Loucy (cell line): ENCODE measurements at regions not wholly inside any gene's neighbourhood (a gene's known extent, or its start where the extent isn't known, plus 50 kb on each side); places are given as distances from the start of the nearest gene placed in this dataset.

Experiments used
- H2AFZ ChIP-seq: fragments of 200-600 bp; sonication (generic); 2 replicates; pipeline ENCODE4 v1.6.0; 2016; ENCODE audit warnings: antibody characterized with exemption, mild to moderate bottlenecking, low read length, moderate library complexity
- H3F3A ChIP-seq: fragments of 200-600 bp; 2 replicates; pipeline ENCODE4 v1.6.0; 2016; ENCODE audit warnings: antibody characterized with exemption, low read depth, mild to moderate bottlenecking
- H3K27me3 ChIP-seq: fragments of 200-600 bp; sonication (generic); 2 replicates; pipeline ENCODE4 v1.6.1; 2014; ENCODE audit warnings: low read length, mild to moderate bottlenecking; ENCODE audit not compliant: insufficient read depth, poor library complexity, severe bottlenecking
- H3K36me3 ChIP-seq: fragments of 200-600 bp; sonication (generic); 2 replicates; pipeline ENCODE4 v1.6.1; 2016; ENCODE audit warnings: low read length; ENCODE audit not compliant: insufficient read depth
- H3K4me1 ChIP-seq: fragments of 200-600 bp; sonication (generic); 2 replicates; pipeline ENCODE4 v1.5.1; 2014; ENCODE audit warnings: low read length, mild to moderate bottlenecking; ENCODE audit not compliant: insufficient read depth, poor library complexity, severe bottlenecking
- H3K4me2 ChIP-seq: fragments of 200-600 bp; sonication (generic); 2 replicates; pipeline ENCODE4 v1.6.0; 2014; ENCODE audit warnings: antibody characterized with exemption, low read length, low read depth, mild to moderate bottlenecking; ENCODE audit not compliant: poor library complexity, severe bottlenecking
- H3K4me3 ChIP-seq: fragments of 200-600 bp; sonication (generic); 2 replicates; pipeline ENCODE4 v1.5.1; 2014; ENCODE audit warnings: low read length, mild to moderate bottlenecking, mixed read lengths; ENCODE audit not compliant: poor library complexity, severe bottlenecking
- H3K79me2 ChIP-seq: fragments of 200-600 bp; sonication (generic); 2 replicates; pipeline ENCODE4 v1.6.1; 2014; ENCODE audit warnings: low read length; ENCODE audit not compliant: insufficient read depth
- H3K9ac ChIP-seq: fragments of 200-600 bp; sonication (generic); 2 replicates; pipeline ENCODE4 v1.6.0; 2014; ENCODE audit warnings: mild to moderate bottlenecking, low read depth, low read length, moderate library complexity; ENCODE audit not compliant: poor library complexity, severe bottlenecking
- H3K9me2 ChIP-seq: fragments of 200-600 bp; sonication (generic); replicated peaks from 2 replicates; pipeline ENCODE4 v1.6.1; 2016; ENCODE audit warnings: low read depth, low read length, mixed read lengths
- H3K9me3 ChIP-seq: fragments of 200-600 bp; sonication (generic); 2 replicates; pipeline ENCODE4 v1.6.1; 2014; ENCODE audit warnings: mild to moderate bottlenecking, antibody characterized with exemption, low read length, low read depth; ENCODE audit not compliant: insufficient read depth
- H4K20me1 ChIP-seq: fragments of 200-600 bp; sonication (generic); 2 replicates; pipeline ENCODE4 v1.6.0; 2014; ENCODE audit warnings: antibody characterized with exemption, low read length, mild to moderate bottlenecking; ENCODE audit not compliant: insufficient read depth, poor library complexity, severe bottlenecking
- CTCF ChIP-seq: fragments of 200-600 bp; sonication (generic); conservative IDR thresholded peaks from 2 replicates; pipeline ENCODE4 v1.5.1; 2014; ENCODE audit warnings: mild to moderate bottlenecking, antibody characterized with exemption, low read length
- EZH2phosphoT487 ChIP-seq: fragments of 200-600 bp; IDR thresholded peaks from 2 replicates; pipeline ENCODE4 v1.6.1; 2018; ENCODE audit warnings: antibody characterized with exemption, mild to moderate bottlenecking, moderate library complexity, borderline replicate concordance

- H3K79me2 ChIP-seq: no peaks in the 10 kb centered on the region
- H2AFZ ChIP-seq: no peak overlapping the region
- no peaks in the 10 kb centered on the region for H3K36me3 ChIP-seq
- no peaks in the 10 kb centered on the region for H3K9me3 ChIP-seq
- peak overlapping the region; percentile 40 for H3K4me2 ChIP-seq
- H3K9ac ChIP-seq: no peak overlapping the region
- no peaks in the 10 kb centered on the region for H4K20me1 ChIP-seq
- H3K4me1 ChIP-seq: peaks cover 36% of the 10 kb centered on the region
- H3K4me3 ChIP-seq: no peak overlapping the region
- no peaks in the 10 kb centered on the region for H3K27me3 ChIP-seq
- H3K9me2 ChIP-seq: no peaks in the 10 kb centered on the region
- no peak for TF ChIP-seq EZH2phosphoT487
- no peak for TF ChIP-seq CTCF
- H3F3A ChIP-seq: peaks cover 6% of the 10 kb centered on the region
Observed at GRCh38 chr12:28870839-28871440, 278.1 kb upstream of the FAR2 start.

GRCh38 chr12:28872654-28873268 is 276.3 kb upstream of the FAR2 start:
- H3F3A ChIP-seq: peaks cover 6% of the 10 kb centered on the region
- peak; percentile 92 for TF ChIP-seq CTCF
- no peak for TF ChIP-seq EZH2phosphoT487
- peaks cover 36% of the 10 kb centered on the region for H3K4me1 ChIP-seq
- H3K9ac ChIP-seq: no peak overlapping the region
- no peaks in the 10 kb centered on the region for H4K20me1 ChIP-seq
- no peak overlapping the region for H3K4me3 ChIP-seq
- no peaks in the 10 kb centered on the region for H3K9me3 ChIP-seq
- no peaks in the 10 kb centered on the region for H3K36me3 ChIP-seq
- H3K27me3 ChIP-seq: no peaks in the 10 kb centered on the region
- no peak overlapping the region for H2AFZ ChIP-seq
- no peaks in the 10 kb centered on the region for H3K9me2 ChIP-seq
- no peak overlapping the region for H3K4me2 ChIP-seq
- no peaks in the 10 kb centered on the region for H3K79me2 ChIP-seq

DNA sequence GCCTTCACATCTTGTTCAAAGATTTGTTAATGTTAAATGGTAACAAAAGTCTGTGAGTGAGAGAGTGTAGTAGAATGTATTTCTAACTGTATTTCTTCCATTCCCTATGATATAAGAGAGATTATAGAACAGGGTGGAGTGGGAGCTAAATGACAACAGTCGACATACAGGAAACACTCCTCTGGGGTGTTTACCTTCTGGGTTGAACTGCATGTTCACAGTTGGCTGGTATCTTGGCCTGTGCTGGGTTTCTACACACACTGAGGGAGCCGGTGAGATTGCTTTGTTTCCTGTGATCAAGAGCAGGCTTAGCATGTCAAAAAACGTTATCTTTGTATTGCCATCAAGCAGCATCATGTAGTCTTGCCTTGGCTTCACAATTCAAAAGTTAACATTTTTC is 274.3 kb upstream of the FAR2 start:
- TF ChIP-seq EZH2phosphoT487 (no peak), CTCF (no peak)
- Histone ChIP-seq H3K4me1 (peaks cover 31% of the 10 kb centered on the region), H3K9me3 (no peaks in the 10 kb centered on the region), H2AFZ (peak overlapping the region; percentile 42; the same call in 1 of the 2 replicates), H3F3A (peaks cover 6% of the 10 kb centered on the region), H3K9me2 (no peaks in the 10 kb centered on the region), H3K4me2 (no peak overlapping the region), H4K20me1 (no peaks in the 10 kb centered on the region), H3K36me3 (no peaks in the 10 kb centered on the region), H3K9ac (no peak overlapping the region), H3K27me3 (no peaks in the 10 kb centered on the region), H3K79me2 (no peaks in the 10 kb centered on the region), H3K4me3 (no peak overlapping the region)
